GM23338 (cell line): ENCODE measurements at regions not wholly inside any gene's neighbourhood (a gene's known extent, or its start where the extent isn't known, plus 50 kb on each side); places are given as distances from the start of the nearest gene placed in this dataset.

Source experiments
- CREB1 ChIP-seq: fragments of 250-450 bp; sonication (Bioruptor Pico); IDR thresholded peaks from 2 replicates; pipeline ENCODE4 v1.5.0; 2020; ENCODE audit warnings: low read depth, mild to moderate bottlenecking, moderate library complexity
- EZH2 ChIP-seq: fragments of 200-600 bp; sonication (generic); IDR thresholded peaks from one replicate; pipeline ENCODE4 v1.8.0; 2017; ENCODE audit warnings: antibody characterized with exemption, mild to moderate bottlenecking, low read depth; ENCODE audit not compliant: unreplicated experiment
- JUNB ChIP-seq: IDR thresholded peaks from one replicate; pipeline ENCODE4 v1.6.1; 2016; ENCODE audit warnings: antibody characterized with exemption; ENCODE audit not compliant: unreplicated experiment
- NANOG ChIP-seq: IDR thresholded peaks from 2 replicates; pipeline ENCODE4 v1.6.1; 2016; ENCODE audit warnings: antibody characterized with exemption, borderline replicate concordance
- POLR2AphosphoS5 ChIP-seq: IDR thresholded peaks from 2 replicates; pipeline ENCODE4 v1.6.1; 2016; ENCODE audit warnings: antibody characterized with exemption, low read depth
- STAT1 ChIP-seq: IDR thresholded peaks from one replicate; pipeline ENCODE4 v1.6.1; 2016; ENCODE audit warnings: antibody characterized with exemption; ENCODE audit not compliant: unreplicated experiment
- ZNF114 ChIP-seq: fragments of 250-450 bp; sonication (Bioruptor Pico); IDR thresholded peaks from 2 replicates; pipeline ENCODE4 v1.5.0; 2020; ENCODE audit warnings: mild to moderate bottlenecking, moderate library complexity
- TF ChIP-seq, protein P1 (sequence below): fragments of 250-450 bp; sonication (Bioruptor Pico); IDR thresholded peaks from 2 replicates; pipeline ENCODE4 v1.5.0; 2020; ENCODE audit warnings: mild to moderate bottlenecking, moderate library complexity
- TF ChIP-seq, protein P2 (sequence below): IDR thresholded peaks from one replicate; pipeline ENCODE4 v1.6.1; 2018; ENCODE audit warnings: antibody characterized with exemption; ENCODE audit not compliant: unreplicated experiment

DNA sequence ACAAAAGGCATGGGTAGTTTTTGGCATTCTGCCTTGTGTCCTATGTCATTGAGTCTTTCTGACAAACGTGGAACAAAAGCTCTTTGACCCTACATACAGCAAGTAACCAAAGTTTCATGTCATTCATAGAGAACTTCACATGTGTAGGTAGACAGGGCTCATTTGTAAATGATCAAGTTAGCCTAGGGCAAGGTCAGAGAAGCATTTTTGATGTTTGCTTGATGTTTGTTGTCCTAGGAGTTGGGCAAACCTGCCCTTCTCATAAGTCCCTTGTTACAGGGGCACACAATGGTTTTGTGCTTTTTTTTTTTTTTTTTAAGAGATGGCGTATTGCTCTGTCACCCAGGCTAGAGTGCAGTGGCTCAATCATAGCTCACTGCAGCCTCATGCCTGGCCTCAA, 83.3 kb upstream of the FAM136A start (continued):
- TF ChIP-seq, protein P1, sequence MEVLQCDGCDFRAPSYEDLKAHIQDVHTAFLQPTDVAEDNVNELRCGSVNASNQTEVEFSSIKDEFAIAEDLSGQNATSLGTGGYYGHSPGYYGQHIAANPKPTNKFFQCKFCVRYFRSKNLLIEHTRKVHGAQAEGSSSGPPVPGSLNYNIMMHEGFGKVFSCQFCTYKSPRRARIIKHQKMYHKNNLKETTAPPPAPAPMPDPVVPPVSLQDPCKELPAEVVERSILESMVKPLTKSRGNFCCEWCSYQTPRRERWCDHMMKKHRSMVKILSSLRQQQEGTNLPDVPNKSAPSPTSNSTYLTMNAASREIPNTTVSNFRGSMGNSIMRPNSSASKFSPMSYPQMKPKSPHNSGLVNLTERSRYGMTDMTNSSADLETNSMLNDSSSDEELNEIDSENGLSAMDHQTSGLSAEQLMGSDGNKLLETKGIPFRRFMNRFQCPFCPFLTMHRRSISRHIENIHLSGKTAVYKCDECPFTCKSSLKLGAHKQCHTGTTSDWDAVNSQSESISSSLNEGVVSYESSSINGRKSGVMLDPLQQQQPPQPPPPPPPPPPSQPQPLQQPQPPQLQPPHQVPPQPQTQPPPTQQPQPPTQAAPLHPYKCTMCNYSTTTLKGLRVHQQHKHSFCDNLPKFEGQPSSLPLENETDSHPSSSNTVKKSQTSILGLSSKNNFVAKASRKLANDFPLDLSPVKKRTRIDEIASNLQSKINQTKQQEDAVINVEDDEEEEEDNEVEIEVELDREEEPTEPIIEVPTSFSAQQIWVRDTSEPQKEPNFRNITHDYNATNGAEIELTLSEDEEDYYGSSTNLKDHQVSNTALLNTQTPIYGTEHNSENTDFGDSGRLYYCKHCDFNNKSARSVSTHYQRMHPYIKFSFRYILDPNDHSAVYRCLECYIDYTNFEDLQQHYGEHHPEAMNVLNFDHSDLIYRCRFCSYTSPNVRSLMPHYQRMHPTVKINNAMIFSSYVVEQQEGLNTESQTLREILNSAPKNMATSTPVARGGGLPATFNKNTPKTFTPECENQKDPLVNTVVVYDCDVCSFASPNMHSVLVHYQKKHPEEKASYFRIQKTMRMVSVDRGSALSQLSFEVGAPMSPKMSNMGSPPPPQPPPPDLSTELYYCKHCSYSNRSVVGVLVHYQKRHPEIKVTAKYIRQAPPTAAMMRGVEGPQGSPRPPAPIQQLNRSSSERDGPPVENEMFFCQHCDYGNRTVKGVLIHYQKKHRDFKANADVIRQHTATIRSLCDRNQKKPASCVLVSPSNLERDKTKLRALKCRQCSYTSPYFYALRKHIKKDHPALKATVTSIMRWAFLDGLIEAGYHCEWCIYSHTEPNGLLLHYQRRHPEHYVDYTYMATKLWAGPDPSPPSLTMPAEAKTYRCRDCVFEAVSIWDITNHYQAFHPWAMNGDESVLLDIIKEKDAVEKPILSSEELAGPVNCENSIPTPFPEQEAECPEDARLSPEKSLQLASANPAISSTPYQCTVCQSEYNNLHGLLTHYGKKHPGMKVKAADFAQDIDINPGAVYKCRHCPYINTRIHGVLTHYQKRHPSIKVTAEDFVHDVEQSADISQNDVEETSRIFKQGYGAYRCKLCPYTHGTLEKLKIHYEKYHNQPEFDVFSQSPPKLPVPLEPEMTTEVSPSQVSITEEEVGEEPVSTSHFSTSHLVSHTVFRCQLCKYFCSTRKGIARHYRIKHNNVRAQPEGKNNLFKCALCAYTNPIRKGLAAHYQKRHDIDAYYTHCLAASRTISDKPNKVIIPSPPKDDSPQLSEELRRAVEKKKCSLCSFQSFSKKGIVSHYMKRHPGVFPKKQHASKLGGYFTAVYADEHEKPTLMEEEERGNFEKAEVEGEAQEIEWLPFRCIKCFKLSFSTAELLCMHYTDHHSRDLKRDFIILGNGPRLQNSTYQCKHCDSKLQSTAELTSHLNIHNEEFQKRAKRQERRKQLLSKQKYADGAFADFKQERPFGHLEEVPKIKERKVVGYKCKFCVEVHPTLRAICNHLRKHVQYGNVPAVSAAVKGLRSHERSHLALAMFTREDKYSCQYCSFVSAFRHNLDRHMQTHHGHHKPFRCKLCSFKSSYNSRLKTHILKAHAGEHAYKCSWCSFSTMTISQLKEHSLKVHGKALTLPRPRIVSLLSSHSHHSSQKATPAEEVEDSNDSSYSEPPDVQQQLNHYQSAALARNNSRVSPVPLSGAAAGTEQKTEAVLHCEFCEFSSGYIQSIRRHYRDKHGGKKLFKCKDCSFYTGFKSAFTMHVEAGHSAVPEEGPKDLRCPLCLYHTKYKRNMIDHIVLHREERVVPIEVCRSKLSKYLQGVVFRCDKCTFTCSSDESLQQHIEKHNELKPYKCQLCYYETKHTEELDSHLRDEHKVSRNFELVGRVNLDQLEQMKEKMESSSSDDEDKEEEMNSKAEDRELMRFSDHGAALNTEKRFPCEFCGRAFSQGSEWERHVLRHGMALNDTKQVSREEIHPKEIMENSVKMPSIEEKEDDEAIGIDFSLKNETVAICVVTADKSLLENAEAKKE (CRISPR knock-in tag): no peak
- TF ChIP-seq NANOG (no peak), EZH2 (no peak), ZNF114 (no peak), CREB1 (no peak), JUNB (no peak), POLR2AphosphoS5 (no peak), STAT1 (no peak)
- TF ChIP-seq, protein P2, sequence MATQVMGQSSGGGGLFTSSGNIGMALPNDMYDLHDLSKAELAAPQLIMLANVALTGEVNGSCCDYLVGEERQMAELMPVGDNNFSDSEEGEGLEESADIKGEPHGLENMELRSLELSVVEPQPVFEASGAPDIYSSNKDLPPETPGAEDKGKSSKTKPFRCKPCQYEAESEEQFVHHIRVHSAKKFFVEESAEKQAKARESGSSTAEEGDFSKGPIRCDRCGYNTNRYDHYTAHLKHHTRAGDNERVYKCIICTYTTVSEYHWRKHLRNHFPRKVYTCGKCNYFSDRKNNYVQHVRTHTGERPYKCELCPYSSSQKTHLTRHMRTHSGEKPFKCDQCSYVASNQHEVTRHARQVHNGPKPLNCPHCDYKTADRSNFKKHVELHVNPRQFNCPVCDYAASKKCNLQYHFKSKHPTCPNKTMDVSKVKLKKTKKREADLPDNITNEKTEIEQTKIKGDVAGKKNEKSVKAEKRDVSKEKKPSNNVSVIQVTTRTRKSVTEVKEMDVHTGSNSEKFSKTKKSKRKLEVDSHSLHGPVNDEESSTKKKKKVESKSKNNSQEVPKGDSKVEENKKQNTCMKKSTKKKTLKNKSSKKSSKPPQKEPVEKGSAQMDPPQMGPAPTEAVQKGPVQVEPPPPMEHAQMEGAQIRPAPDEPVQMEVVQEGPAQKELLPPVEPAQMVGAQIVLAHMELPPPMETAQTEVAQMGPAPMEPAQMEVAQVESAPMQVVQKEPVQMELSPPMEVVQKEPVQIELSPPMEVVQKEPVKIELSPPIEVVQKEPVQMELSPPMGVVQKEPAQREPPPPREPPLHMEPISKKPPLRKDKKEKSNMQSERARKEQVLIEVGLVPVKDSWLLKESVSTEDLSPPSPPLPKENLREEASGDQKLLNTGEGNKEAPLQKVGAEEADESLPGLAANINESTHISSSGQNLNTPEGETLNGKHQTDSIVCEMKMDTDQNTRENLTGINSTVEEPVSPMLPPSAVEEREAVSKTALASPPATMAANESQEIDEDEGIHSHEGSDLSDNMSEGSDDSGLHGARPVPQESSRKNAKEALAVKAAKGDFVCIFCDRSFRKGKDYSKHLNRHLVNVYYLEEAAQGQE: no peak
